Liver (tissue), 3 donors: ENCODE measurements at regions not wholly inside any gene's neighbourhood (a gene's known extent, or its start where the extent isn't known, plus 50 kb on each side); places are given as distances from the start of the nearest gene placed in this dataset.

Experiments used
- CTCF ChIP-seq: fragments of 150-350 bp; IDR thresholded peaks from 2 replicates; pipeline ENCODE4 v1.5.1; 2017; ENCODE audit warnings: improper control_type of control experiment, low read depth, low read length; ENCODE audit not compliant: missing input control
- EGR1 ChIP-seq, 2 donors: IDR thresholded peaks; 2 replicates each; pipeline ENCODE4 v1.6.1; 2016 to 2018; ENCODE audit warnings: antibody characterized with exemption in 2 of 2, low read depth in 2 of 2
- JUND ChIP-seq, 2 donors: IDR thresholded peaks; 2 replicates each; pipeline ENCODE4 v1.6.1; 2016; ENCODE audit warnings: antibody characterized with exemption in 2 of 2
- RAD21 ChIP-seq, 2 donors: IDR thresholded peaks; 2 replicates each; pipeline ENCODE4 v1.6.1; 2016; ENCODE audit warnings: antibody characterized with exemption in 2 of 2, mild to moderate bottlenecking in 2 of 2
- SP1 ChIP-seq: IDR thresholded peaks from 2 replicates; pipeline ENCODE4 v1.6.1; 2018; ENCODE audit warnings: antibody characterized with exemption, mild to moderate bottlenecking
- TAF1 ChIP-seq: conservative IDR thresholded peaks from 2 replicates; pipeline ENCODE4 v1.6.1; 2016; ENCODE audit warnings: antibody characterized with exemption, mild to moderate bottlenecking
- donor health status: healthy.
- donor health status: healthy.

GRCh38 chr3:14329116-14329830 lies 73.1 kb upstream of the SLC6A6 start:
- TF ChIP-seq CTCF: no peak
- TF ChIP-seq JUND (IDR thresholded peaks at IDR 0.05): no peak
- TF ChIP-seq EGR1 (IDR thresholded peaks at IDR 0.05; ENCODE audit: low read depth in 2 of 2): no peak
- no peak for TF ChIP-seq RAD21 (IDR thresholded peaks at IDR 0.05)
- TF ChIP-seq SP1: no peak
- no peak for TF ChIP-seq TAF1
